Activated CD8-positive, alpha-beta memory T cell treated with anti-CD3 and anti-CD28 coated beads, Interleukin-2, amount 50 U/mL, for 1 hour (primary cell): ENCODE measurements at regions not wholly inside any gene's neighbourhood (a gene's known extent, or its start where the extent isn't known, plus 50 kb on each side); places are given as distances from the start of the nearest gene placed in this dataset.
"Not testable (repeated sequence)": the region's sequence is repeated elsewhere in the genome, so short reads cannot be mapped to it uniquely, and the experiment has no call there.

Source experiments
- DNase-seq: peaks from one replicate; pipeline ENCODE4 v3.0.0-alpha.2; 2020; ENCODE audit errors: extremely low read depth

- not testable (repeated sequence) for DNase-seq
Observed at GRCh38 chr2:82326180-82326767, 2021.7 kb upstream of the LRRTM1 start.

GRCh38 chr2:82320296-82320695 is 2015.7 kb upstream of the LRRTM1 start:
- DNase-seq = no peak

- no peak for DNase-seq
Observed at GRCh38 chr2:82317012-82317411, 2012.5 kb upstream of the LRRTM1 start.

- DNase-seq = no peak
Observed at GRCh38 chr2:82316586-82316985, 2012.0 kb upstream of the LRRTM1 start.

GRCh38 chr2:82314836-82315472 is 2010.4 kb upstream of the LRRTM1 start:
- DNase-seq = no peak

DNA sequence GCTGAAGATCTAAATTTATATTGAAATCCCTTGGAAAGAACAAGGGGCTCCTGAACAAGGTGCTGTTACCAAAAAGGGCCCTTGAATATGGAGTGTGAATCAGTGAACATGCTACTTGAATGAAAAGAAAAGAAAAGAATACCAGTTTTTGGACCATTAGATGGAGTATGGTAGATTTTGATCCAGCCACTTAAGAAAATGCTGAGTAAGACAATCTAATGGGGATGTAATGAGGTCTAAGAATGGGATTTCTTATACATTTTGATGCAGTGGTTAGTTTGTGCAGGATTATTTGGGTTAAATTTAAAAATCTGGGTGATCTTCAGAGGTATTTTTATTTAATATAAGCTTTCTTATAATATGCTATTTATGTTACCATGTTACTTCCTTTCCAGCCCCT is 2003.0 kb upstream of the LRRTM1 start:
- no peak for DNase-seq

- DNase-seq = no peak
Observed at GRCh38 chr2:82301506-82301905, 1997.0 kb upstream of the LRRTM1 start.

DNA sequence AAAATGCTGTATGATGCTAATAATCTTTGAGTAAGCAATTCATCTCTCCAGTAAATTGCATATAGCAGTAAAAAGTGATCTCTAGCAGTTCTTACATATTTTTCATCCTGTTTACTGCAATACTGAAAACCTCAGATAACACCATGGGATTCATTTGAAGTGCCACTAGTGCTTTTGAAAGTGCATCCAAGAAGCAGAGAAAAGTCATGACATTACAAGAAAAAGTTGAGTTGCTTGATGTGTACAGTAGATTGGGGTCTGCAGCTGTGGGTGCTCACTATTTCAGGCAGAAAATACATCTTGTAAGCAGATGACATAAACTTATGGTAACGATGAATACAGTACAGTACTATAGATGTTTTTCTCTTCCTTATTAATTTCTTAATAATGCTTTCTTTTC is 1984.9 kb upstream of the LRRTM1 start:
- no peak for DNase-seq

GRCh38 chr2:82283075-82283474 is 1978.5 kb upstream of the LRRTM1 start:
- no peak for DNase-seq

GRCh38 chr2:82282111-82282882 is 1977.7 kb upstream of the LRRTM1 start:
- no peak for DNase-seq

DNA sequence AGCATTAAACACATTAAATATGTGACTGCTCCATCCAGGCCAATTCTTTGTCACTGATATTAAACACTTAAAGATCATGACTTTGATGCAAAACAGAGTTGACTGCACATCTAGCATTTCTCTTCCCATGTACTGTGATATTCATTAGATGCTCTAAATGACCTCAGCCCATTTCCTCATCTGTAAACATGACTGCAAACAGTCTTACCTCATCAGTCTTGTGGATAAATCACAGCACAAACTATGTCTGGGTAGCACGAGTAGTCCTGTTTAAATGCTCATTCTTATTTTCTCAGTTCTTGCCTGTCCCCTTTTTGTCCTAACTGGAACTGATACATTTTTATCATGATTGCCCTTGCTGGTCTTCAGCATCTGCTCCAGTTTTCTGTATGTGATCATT is 1974.8 kb upstream of the LRRTM1 start:
- DNase-seq = no peak

GRCh38 chr2:82278416-82278815 is 1973.9 kb upstream of the LRRTM1 start:
- DNase-seq = no peak

GRCh38 chr2:82275599-82275998 is 1971.0 kb upstream of the LRRTM1 start:
- DNase-seq = no peak

DNA sequence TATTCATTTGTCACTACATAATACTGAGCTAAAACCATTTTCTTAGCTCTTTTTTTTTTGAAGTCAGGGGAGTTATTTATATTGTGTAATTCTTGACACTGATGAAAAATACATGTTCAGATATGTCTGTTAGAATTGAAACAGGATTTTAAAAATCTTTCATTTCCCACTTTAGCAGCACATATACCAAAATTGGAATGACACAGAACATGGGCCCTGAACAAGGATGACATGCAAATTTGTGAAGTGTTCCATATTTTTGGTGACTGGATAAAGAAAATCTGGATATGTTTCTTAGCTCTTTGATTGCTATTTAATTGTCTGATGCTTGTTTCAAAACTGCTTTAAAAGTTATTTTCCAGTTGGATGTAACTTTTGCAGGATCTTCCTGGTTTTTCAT is 1963.9 kb upstream of the LRRTM1 start:
- no peak for DNase-seq

DNA sequence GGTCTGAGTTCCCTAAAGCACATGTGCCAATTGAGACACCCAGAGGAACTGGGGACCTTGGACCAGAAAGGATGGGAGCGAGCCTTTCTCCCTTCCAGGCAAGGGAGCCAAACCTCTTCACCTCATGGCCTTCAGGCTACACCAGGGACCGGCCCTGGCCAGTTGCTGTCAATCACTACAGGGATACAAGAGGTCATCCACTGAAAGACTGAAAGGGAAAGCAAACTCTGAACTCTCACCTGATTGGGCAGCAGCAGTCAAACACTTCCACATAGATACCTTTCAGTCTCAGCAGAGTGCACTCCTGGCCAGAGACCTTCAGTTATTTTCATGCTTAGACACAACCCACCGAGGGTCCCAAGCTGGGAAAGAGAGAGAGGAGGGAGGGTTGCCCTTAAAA is 1956.0 kb upstream of the LRRTM1 start:
- DNase-seq = no peak

GRCh38 chr2:82259551-82259950 is 1955.0 kb upstream of the LRRTM1 start:
- no peak for DNase-seq

- no peak for DNase-seq
Observed at GRCh38 chr2:82257796-82258555, 1953.4 kb upstream of the LRRTM1 start.

GRCh38 chr2:82256983-82257632 is 1952.6 kb upstream of the LRRTM1 start:
- no peak for DNase-seq

DNA sequence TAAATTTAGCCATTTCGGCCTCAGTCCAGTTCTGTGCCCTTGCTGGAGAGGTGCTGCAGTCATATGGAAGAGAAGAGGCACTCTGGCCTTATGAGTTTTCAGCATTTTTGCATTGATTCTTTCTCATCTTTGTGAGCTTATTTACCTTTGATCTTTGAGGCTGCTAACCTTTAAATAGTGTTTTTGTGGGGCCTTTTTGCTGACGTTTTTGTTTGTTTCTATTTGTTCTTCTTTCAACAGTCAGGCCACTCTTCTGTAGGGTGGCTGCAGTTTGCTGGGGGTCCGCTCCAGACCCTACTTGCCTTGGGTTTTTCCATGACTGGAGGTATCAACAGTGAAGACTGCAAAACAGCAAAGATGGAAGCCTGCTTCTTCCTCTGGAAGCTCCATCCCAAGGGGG is 1951.7 kb upstream of the LRRTM1 start:
- DNase-seq = no peak

- no peak for DNase-seq
Observed at GRCh38 chr2:82254728-82255127, 1950.2 kb upstream of the LRRTM1 start.

GRCh38 chr2:82246220-82246775 is 1941.7 kb upstream of the LRRTM1 start:
- DNase-seq = no peak

DNA sequence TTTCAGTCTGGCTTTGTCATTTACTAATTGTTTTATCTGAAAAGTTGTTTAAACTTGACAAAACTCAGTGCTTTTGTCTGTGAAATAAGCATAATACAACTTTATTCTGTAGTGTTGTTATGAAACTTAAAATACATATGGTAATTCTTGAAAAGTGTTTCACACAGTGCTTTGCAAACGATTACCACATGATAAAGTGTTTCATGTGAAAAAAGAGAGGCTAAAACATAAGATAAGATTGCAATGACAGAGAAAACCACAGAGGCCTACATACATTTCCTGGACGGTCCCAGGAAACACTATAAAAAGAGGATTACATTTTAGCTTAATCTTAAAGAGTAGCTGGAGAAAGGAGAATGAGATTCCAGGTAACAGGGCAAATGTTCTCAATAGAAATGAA is 1934.6 kb upstream of the LRRTM1 start:
- DNase-seq = no peak
